Prostate gland (tissue), 2 donors: ENCODE measurements at regions not wholly inside any gene's neighbourhood (a gene's known extent, or its start where the extent isn't known, plus 50 kb on each side); places are given as distances from the start of the nearest gene placed in this dataset.

Source experiments
- POLR2A ChIP-seq: fragments of 450-650 bp; IDR thresholded peaks from one replicate; pipeline ENCODE4 v1.6.1; 2016; ENCODE audit warnings: antibody characterized with exemption, mild to moderate bottlenecking
- POLR2AphosphoS5 ChIP-seq: sonication (generic); formaldehyde crosslinking; IDR thresholded peaks from one replicate; pipeline ENCODE4 v1.6.1; 2017; ENCODE audit warnings: antibody characterized with exemption
- TF ChIP-seq, protein P1 (sequence below), 4 experiments: fragments of 200-600 bp in 2 of 4; fragments of 450-650 bp in 2 of 4; sonication (generic) in 2 of 4; IDR thresholded peaks; 1 replicate in 3 of 4; 2 replicates in 1 of 4; pipeline ENCODE4 v1.5.1; 2016 to 2019; ENCODE audit warnings: antibody characterized with exemption in 4 of 4, mild to moderate bottlenecking in 2 of 4, moderate library complexity in 2 of 4

DNA sequence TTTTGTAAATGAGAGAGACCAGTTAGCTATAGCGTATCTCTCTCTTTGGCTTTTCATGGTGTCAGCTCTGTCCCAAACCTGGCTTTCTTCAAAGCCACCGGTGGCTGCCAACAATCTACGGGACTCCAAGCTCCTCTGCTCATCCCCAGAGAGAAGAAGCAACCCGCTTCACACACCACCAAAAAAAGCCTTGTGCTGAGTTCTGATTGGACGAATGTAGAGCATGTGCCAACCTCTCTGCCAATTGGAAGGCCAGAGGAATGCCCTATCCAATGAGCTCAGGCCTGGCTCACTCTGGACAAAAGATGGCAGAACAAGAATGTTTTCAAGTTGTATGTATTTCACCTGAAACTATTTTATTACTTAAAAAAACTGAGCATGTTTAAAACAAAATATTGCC is 202.4 kb downstream of the C16orf95 start:
- no peak for TF ChIP-seq POLR2A
- TF ChIP-seq, protein P1, sequence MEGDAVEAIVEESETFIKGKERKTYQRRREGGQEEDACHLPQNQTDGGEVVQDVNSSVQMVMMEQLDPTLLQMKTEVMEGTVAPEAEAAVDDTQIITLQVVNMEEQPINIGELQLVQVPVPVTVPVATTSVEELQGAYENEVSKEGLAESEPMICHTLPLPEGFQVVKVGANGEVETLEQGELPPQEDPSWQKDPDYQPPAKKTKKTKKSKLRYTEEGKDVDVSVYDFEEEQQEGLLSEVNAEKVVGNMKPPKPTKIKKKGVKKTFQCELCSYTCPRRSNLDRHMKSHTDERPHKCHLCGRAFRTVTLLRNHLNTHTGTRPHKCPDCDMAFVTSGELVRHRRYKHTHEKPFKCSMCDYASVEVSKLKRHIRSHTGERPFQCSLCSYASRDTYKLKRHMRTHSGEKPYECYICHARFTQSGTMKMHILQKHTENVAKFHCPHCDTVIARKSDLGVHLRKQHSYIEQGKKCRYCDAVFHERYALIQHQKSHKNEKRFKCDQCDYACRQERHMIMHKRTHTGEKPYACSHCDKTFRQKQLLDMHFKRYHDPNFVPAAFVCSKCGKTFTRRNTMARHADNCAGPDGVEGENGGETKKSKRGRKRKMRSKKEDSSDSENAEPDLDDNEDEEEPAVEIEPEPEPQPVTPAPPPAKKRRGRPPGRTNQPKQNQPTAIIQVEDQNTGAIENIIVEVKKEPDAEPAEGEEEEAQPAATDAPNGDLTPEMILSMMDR (IDR thresholded peaks at IDR 0.05): no peak
- TF ChIP-seq POLR2AphosphoS5: no peak
